Testis (tissue), 2 donors: ENCODE measurements at regions not wholly inside any gene's neighbourhood (a gene's known extent, or its start where the extent isn't known, plus 50 kb on each side); places are given as distances from the start of the nearest gene placed in this dataset.

ENCODE experiments used
- DNase-seq: peaks from one replicate; pipeline ENCODE4 v3.0.0-alpha.2; 2019
- H3K27ac ChIP-seq, 2 donors: fragments of 200-600 bp; sonication (generic); one replicate each; pipeline ENCODE4 v1.5.1; 2019
- H3K27me3 ChIP-seq: fragments of 200-600 bp; sonication (generic); one replicate; pipeline ENCODE4 v1.5.1; 2019
- H3K36me3 ChIP-seq: fragments of 200-600 bp; sonication (generic); one replicate; pipeline ENCODE4 v1.5.1; 2017; ENCODE audit warnings: low read depth; ENCODE audit errors: missing control alignments
- H3K4me1 ChIP-seq: fragments of 200-600 bp; sonication (generic); one replicate; pipeline ENCODE4 v1.5.1; 2019
- H3K4me3 ChIP-seq, 2 donors: fragments of 200-600 bp; sonication (generic); one replicate each; pipeline ENCODE4 v1.5.1; 2017 to 2019
- H3K9me3 ChIP-seq: fragments of 200-600 bp; sonication (generic); one replicate; pipeline ENCODE4 v1.5.1; 2017
- CTCF ChIP-seq, 3 experiments: fragments of 450-650 bp in 2 of 3; fragments of 200-600 bp in 1 of 3; sonication (generic) in 1 of 3; IDR thresholded peaks; one replicate each; pipeline ENCODE4 v1.5.1; 2016 to 2019; ENCODE audit warnings: antibody characterized with exemption in 3 of 3, mild to moderate bottlenecking in 2 of 3, moderate library complexity in 1 of 3
- POLR2A ChIP-seq: fragments of 450-650 bp; IDR thresholded peaks from one replicate; pipeline ENCODE4 v1.6.1; 2017; ENCODE audit warnings: antibody characterized with exemption, mild to moderate bottlenecking, moderate library complexity
- WGBS, 2 donors: methylation state at CpG; one replicate each; pipeline ENCODE4 v1.1.5; 2018; 5-methylcytosine and 5-hydroxymethylcytosine counted together
- intact Hi-C: fragments of 100-400 bp; cut with DNase I; formaldehyde crosslinking; loops from one replicate; pipeline ENCODE4 v1.15.1; 2023; ENCODE audit warnings: low total_unique reads

- WGBS, 2 donors: 89 to 100% methylated on average over 2 to 5 of the region's 5 CpGs
Measured at GRCh38 chr1:17883136-17883535, 128.0 kb downstream of the ACTL8 start.

GRCh38 chr1:17883662-17884395 is 128.7 kb downstream of the ACTL8 start:
- H3K27me3 ChIP-seq: no peaks in the 10 kb centered on the region
- 88 to 94% methylated on average over 12 of the region's 12 CpGs for WGBS, 2 donors

More at GRCh38 chr1:17883136-17883535, 128.0 kb downstream of the ACTL8 start:
- TF ChIP-seq POLR2A (no peak), CTCF (IDR thresholded peaks at IDR 0.05) (no peak)
- Histone ChIP-seq H3K4me1 (no peaks in the 10 kb centered on the region), H3K27ac (no peak overlapping the region), H3K27me3 (no peaks in the 10 kb centered on the region), H3K9me3 (no peaks in the 10 kb centered on the region), H3K4me3 (no peak overlapping the region), H3K36me3 (no peaks in the 10 kb centered on the region)
- intact Hi-C loops: no loop called here
- DNase-seq: no peak

GRCh38 chr1:17885663-17886320 is 130.7 kb downstream of the ACTL8 start:
- no peak overlapping the region for H3K4me3 ChIP-seq
- TF ChIP-seq CTCF (IDR thresholded peaks at IDR 0.05): no peak
- no peak for TF ChIP-seq POLR2A
- H3K36me3 ChIP-seq: no peaks in the 10 kb centered on the region
- H3K4me1 ChIP-seq: no peaks in the 10 kb centered on the region
- no peaks in the 10 kb centered on the region for H3K27me3 ChIP-seq
- no peaks in the 10 kb centered on the region for H3K9me3 ChIP-seq
- DNase-seq: no peak
- WGBS, 2 donors: 81 to 92% methylated on average over 4 to 10 of the region's 10 CpGs
- intact Hi-C loops: no loop called here
- H3K27ac ChIP-seq: no peak overlapping the region

More at GRCh38 chr1:17883662-17884395, 128.7 kb downstream of the ACTL8 start:
- TF ChIP-seq POLR2A (no peak), CTCF (IDR thresholded peaks at IDR 0.05) (no peak)
- Histone ChIP-seq H3K36me3 (no peaks in the 10 kb centered on the region), H3K4me1 (no peaks in the 10 kb centered on the region), H3K4me3 (no peak overlapping the region), H3K9me3 (no peaks in the 10 kb centered on the region), H3K27ac (no peak overlapping the region)
- DNase-seq: no peak
- intact Hi-C loops: no loop called here

- intact Hi-C loops: no loop called here
- Histone ChIP-seq H3K36me3 (no peaks in the 10 kb centered on the region), H3K4me1 (no peaks in the 10 kb centered on the region), H3K27ac (no peak overlapping the region), H3K9me3 (no peaks in the 10 kb centered on the region), H3K27me3 (no peaks in the 10 kb centered on the region), H3K4me3 (no peak overlapping the region)
- 61 to 73% methylated on average over 6 to 8 of the region's 8 CpGs for WGBS, 2 donors
- TF ChIP-seq CTCF (IDR thresholded peaks at IDR 0.05): no peak
- TF ChIP-seq POLR2A: no peak
- DNase-seq: no peak
Measured at GRCh38 chr1:17886386-17886785, 131.3 kb downstream of the ACTL8 start.
